Epithelial cell of proximal tubule (primary cell): ENCODE measurements at regions not wholly inside any gene's neighbourhood (a gene's known extent, or its start where the extent isn't known, plus 50 kb on each side); places are given as distances from the start of the nearest gene placed in this dataset.

ENCODE experiments used
- DNase-seq: peaks from one replicate; pipeline ENCODE4 v3.0.0-alpha.2; 2011; ENCODE audit warnings: low read depth
- H3K4me3 ChIP-seq: 2 replicates; pipeline ENCODE4 v1.5.1; 2011; ENCODE audit warnings: low read depth, mild to moderate bottlenecking, low read length
- CTCF ChIP-seq: conservative IDR thresholded peaks from 2 replicates; pipeline ENCODE4 v1.5.1; 2012; ENCODE audit warnings: low read depth, mild to moderate bottlenecking, low read length

GRCh38 chr6:63121166-63121565, 90.1 kb upstream of the FKBP1C start:
- DNase-seq, result no peak
- no peak overlapping the region for H3K4me3 ChIP-seq
- peak; percentile 53 for TF ChIP-seq CTCF

- H3K4me3 ChIP-seq, result no peak overlapping the region
- DNase-seq, result no peak
- no peak for TF ChIP-seq CTCF
Measured at GRCh38 chr6:63140114-63140513, 71.2 kb upstream of the FKBP1C start.

GRCh38 chr6:63140692-63141318, 70.5 kb upstream of the FKBP1C start:
- no peak for TF ChIP-seq CTCF
- no peak for DNase-seq
- H3K4me3 ChIP-seq, result no peak overlapping the region

GRCh38 chr6:63149730-63150129, 61.5 kb upstream of the FKBP1C start:
- no peak for DNase-seq
- TF ChIP-seq CTCF, result no peak
- no peak overlapping the region for H3K4me3 ChIP-seq

GRCh38 chr6:63154535-63154934, 56.7 kb upstream of the FKBP1C start:
- no peak for TF ChIP-seq CTCF
- no peak for DNase-seq

More at GRCh38 chr6:63154535-63154934, 56.7 kb upstream of the FKBP1C start:
- H3K4me3 ChIP-seq, result no peak overlapping the region
